ENCODE measurements at regions not wholly inside any gene's neighbourhood (a gene's known extent, or its start where the extent isn't known, plus 50 kb on each side); places are given as distances from the start of the nearest gene placed in this dataset.

- TF ChIP-seq CTCF (IDR thresholded peaks at IDR 0.05 in 4 of 5, conservative IDR thresholded peaks at IDR 0.05 in 1 of 5), result no peak
- no peak for TF ChIP-seq POLR2A (IDR thresholded peaks at IDR 0.05)
Measured at GRCh38 chr6:8993111-8993510, 557.8 kb upstream of the SLC35B3 start.

All from gastrocnemius medialis (tissue), 4 donors.